Activated B cell treated with CpG ODN at 0.5 μM for 24 hours (primary cell): ENCODE measurements at regions not wholly inside any gene's neighbourhood (a gene's known extent, or its start where the extent isn't known, plus 50 kb on each side); places are given as distances from the start of the nearest gene placed in this dataset.
A peak's percentile ranks its signal among the peaks of the same experiment; 100 is the strongest.
"Not testable (repeated sequence)": the region's sequence is repeated elsewhere in the genome, so short reads cannot be mapped to it uniquely, and the experiment has no call there.

ENCODE experiments used
- ATAC-seq: fragments of 200-7000 bp; cut with Tn5 transposase; one replicate; pipeline ENCODE4 v1.10.0; 2021; ENCODE audit warnings: low read depth, mild to moderate bottlenecking, moderate library complexity
- CTCF ChIA-PET: fragments of 350-600 bp; sonication (Branson Sonifier 250); formaldehyde crosslinking; loops from one replicate; lab custom pipeline; 2021; ENCODE audit warnings: antibody characterized with exemption; lab: Charles Lee
- POLR2A ChIA-PET: fragments of 350-600 bp; sonication (Branson Sonifier 250); formaldehyde crosslinking; loops from one replicate; lab custom pipeline; 2021; ENCODE audit warnings: antibody characterized with exemption; lab: Charles Lee
- DNase-seq: peaks from one replicate; pipeline ENCODE4 v3.0.0; 2022
- H3K27ac Mint-ChIP-seq: one replicate; pipeline ENCODE4 v1.8.0; 2020; ENCODE audit warnings: mixed read lengths
- H3K27me3 Mint-ChIP-seq: one replicate; pipeline ENCODE4 v1.8.0; 2021; ENCODE audit warnings: mixed read lengths
- H3K36me3 Mint-ChIP-seq: one replicate; pipeline ENCODE4 v1.8.0; 2021; ENCODE audit warnings: low read depth, mixed read lengths
- H3K4me1 Mint-ChIP-seq: one replicate; pipeline ENCODE4 v1.8.0; 2021; ENCODE audit warnings: mixed read lengths
- H3K4me3 Mint-ChIP-seq: one replicate; pipeline ENCODE4 v1.8.0; 2020; ENCODE audit warnings: mild to moderate bottlenecking, mixed read lengths
- H3K9me3 Mint-ChIP-seq: one replicate; pipeline ENCODE4 v1.8.0; 2020; ENCODE audit warnings: mixed read lengths
- CTCF ChIP-seq: fragments of 200-600 bp; IDR thresholded peaks from one replicate; pipeline ENCODE4 v1.8.0; 2022; ENCODE audit warnings: antibody characterized with exemption, mild to moderate bottlenecking
- intact Hi-C: fragments of 100-400 bp; cut with micrococcal nuclease; formaldehyde crosslinking; loops from one replicate; pipeline ENCODE4 v1.15.1; 2024

- Mint-ChIP-seq H3K36me3 (no peaks in the 10 kb centered on the region), H3K9me3 (peaks cover 7% of the 10 kb centered on the region), H3K4me3 (no peak overlapping the region), H3K27me3 (no peaks in the 10 kb centered on the region), H3K27ac (no peak overlapping the region), H3K4me1 (peaks cover 16% of the 10 kb centered on the region)
- intact Hi-C loops = loop anchor here (5.0 kb wide), 1 partner anchor 111 kb away; no protein-coding TSS in a partner anchor
- ChIA-PET POLR2A (interaction anchor here (0.5 to 0.8 kb wide), 2 partner anchors 107 to 743 kb away, joined by 3 to 4 read pairs; no protein-coding TSS in a partner anchor), CTCF (no interaction called here)
- no peak for TF ChIP-seq CTCF
- DNase-seq (no peak), ATAC-seq (no peak)
Observed at GRCh38 chr6:150491811-150492172, 107.9 kb upstream of the PLEKHG1 start.

GRCh38 chr6:150492507-150492906, 107.2 kb upstream of the PLEKHG1 start:
- intact Hi-C loops = loop anchor here (5.0 kb wide), 1 partner anchor 110 kb away; no protein-coding TSS in a partner anchor
- H3K4me3 Mint-ChIP-seq = no peak overlapping the region
- POLR2A ChIA-PET = no interaction called here
- no peaks in the 10 kb centered on the region for H3K27me3 Mint-ChIP-seq
- no peak for TF ChIP-seq CTCF
- CTCF ChIA-PET = no interaction called here
- H3K4me1 Mint-ChIP-seq = peaks cover 16% of the 10 kb centered on the region
- no peaks in the 10 kb centered on the region for H3K36me3 Mint-ChIP-seq
- DNase-seq = no peak
- peak; percentile 31 for ATAC-seq
- H3K9me3 Mint-ChIP-seq = peaks cover 7% of the 10 kb centered on the region
- H3K27ac Mint-ChIP-seq = no peak overlapping the region

- H3K4me3 Mint-ChIP-seq = no peak overlapping the region
- ATAC-seq (no peak), DNase-seq (no peak)
- no peak for TF ChIP-seq CTCF
- H3K36me3 Mint-ChIP-seq = no peaks in the 10 kb centered on the region
- H3K4me1 Mint-ChIP-seq = peaks cover 16% of the 10 kb centered on the region
- POLR2A ChIA-PET = interaction anchor here (0.6 kb wide), 1 partner anchor 188 kb away, joined by 4 read pairs; no protein-coding TSS in a partner anchor
- H3K27ac Mint-ChIP-seq = no peak overlapping the region
- peaks cover 7% of the 10 kb centered on the region for H3K9me3 Mint-ChIP-seq
- CTCF ChIA-PET = no interaction called here
- H3K27me3 Mint-ChIP-seq = no peaks in the 10 kb centered on the region
- intact Hi-C loops = loop anchor here (5.0 kb wide), 1 partner anchor 109 kb away; no protein-coding TSS in a partner anchor
Observed at GRCh38 chr6:150492941-150493340, 106.7 kb upstream of the PLEKHG1 start.

- H3K4me1 Mint-ChIP-seq = peaks cover 16% of the 10 kb centered on the region
- not testable (repeated sequence) for ATAC-seq, H3K27ac Mint-ChIP-seq, H3K9me3 Mint-ChIP-seq, H3K4me3 Mint-ChIP-seq, H3K36me3 Mint-ChIP-seq, H3K27me3 Mint-ChIP-seq, DNase-seq
- intact Hi-C loops = loop anchor here (5.0 kb wide), 1 partner anchor 109 kb away; no protein-coding TSS in a partner anchor
- ChIA-PET CTCF (interaction anchor here (0.6 kb wide), 1 partner anchor 50 kb away, joined by 3 read pairs; no protein-coding TSS in a partner anchor), POLR2A (interaction anchor here (0.6 kb wide), 1 partner anchor 188 kb away, joined by 4 read pairs; no protein-coding TSS in a partner anchor)
Observed at GRCh38 chr6:150493552-150493951, 106.1 kb upstream of the PLEKHG1 start.

- Mint-ChIP-seq H3K9me3 (peaks cover 7% of the 10 kb centered on the region), H3K27ac (no peak overlapping the region), H3K27me3 (peaks cover 2% of the 10 kb centered on the region), H3K36me3 (no peaks in the 10 kb centered on the region), H3K4me3 (no peak overlapping the region), H3K4me1 (peaks cover 16% of the 10 kb centered on the region)
- ChIA-PET POLR2A (no interaction called here), CTCF (interaction anchor here (0.6 kb wide), 1 partner anchor 50 kb away, joined by 3 read pairs; no protein-coding TSS in a partner anchor)
- no peak for TF ChIP-seq CTCF
- ATAC-seq (no peak), DNase-seq (no peak)
- intact Hi-C loops = loop anchor here (5.0 kb wide), 1 partner anchor 108 kb away; no protein-coding TSS in a partner anchor
Observed at GRCh38 chr6:150494241-150494640, 105.4 kb upstream of the PLEKHG1 start.
